NCI-H146 treated with DMSO at 0.1 percent for 48 hours (cell line): ENCODE measurements at regions not wholly inside any gene's neighbourhood (a gene's known extent, or its start where the extent isn't known, plus 50 kb on each side); places are given as distances from the start of the nearest gene placed in this dataset.

ENCODE experiments used
- DNase-seq: peaks from one replicate; lab custom pipeline; 2025; ENCODE audit not compliant: unreplicated experiment; lab: John Stamatoyannopoulos, UW

- no peak for DNase-seq
Observed at GRCh38 chr14:47746986-47747385, 71.6 kb upstream of the MDGA2 start.

- no peak for DNase-seq
Observed at GRCh38 chr14:47744155-47744554, 68.8 kb upstream of the MDGA2 start.

- no peak for DNase-seq
Observed at GRCh38 chr14:47739541-47739940, 64.1 kb upstream of the MDGA2 start.

- no peak for DNase-seq
Observed at GRCh38 chr14:47730296-47730695, 54.9 kb upstream of the MDGA2 start.
